CD4-positive, alpha-beta T cell (primary cell): ENCODE measurements at regions not wholly inside any gene's neighbourhood (a gene's known extent, or its start where the extent isn't known, plus 50 kb on each side); places are given as distances from the start of the nearest gene placed in this dataset.
A peak's percentile ranks its signal among the peaks of the same experiment; 100 is the strongest.

Source experiments
- ATAC-seq: fragments of 200-7000 bp; cut with Tn5 transposase; one replicate; pipeline ENCODE4 v1.10.0; 2022; ENCODE audit warnings: mild to moderate bottlenecking; ENCODE audit not compliant: poor library complexity
- CTCF ChIA-PET: fragments of 350-600 bp; sonication (Branson Sonifier 250); formaldehyde crosslinking; loops from one replicate; lab custom pipeline; 2021; ENCODE audit warnings: antibody characterized with exemption, inconsistent platforms; lab: Charles Lee
- POLR2A ChIA-PET: fragments of 350-600 bp; sonication (Branson Sonifier 250); formaldehyde crosslinking; loops from one replicate; lab custom pipeline; 2021; ENCODE audit warnings: antibody characterized with exemption, inconsistent platforms; lab: Charles Lee
- DNase-seq, 14 experiments: peaks; one replicate each; pipeline ENCODE4 v3.0.0-alpha.2; 2013 to 2020; ENCODE audit warnings: mixed read lengths in 2 of 14
- H3K27ac ChIP-seq, 2 donors: one replicate each; pipeline versions ENCODE4 v1.5.1 to v1.7.0; 2013; ENCODE audit warnings: low read length in 2 of 2, low read depth in 1 of 2, mild to moderate bottlenecking in 1 of 2
- H3K27me3 ChIP-seq, 2 experiments: 1 replicate in 1 of 2; 2 replicates in 1 of 2; pipeline versions ENCODE4 v1.6.1 to v1.7.0; 2013; ENCODE audit warnings: low read length in 2 of 2, control low read depth in 1 of 2, mild to moderate bottlenecking in 1 of 2, moderate library complexity in 1 of 2; ENCODE audit not compliant: insufficient read depth in 2 of 2, control insufficient read depth in 1 of 2
- H3K36me3 ChIP-seq: one replicate; pipeline ENCODE4 v1.6.1; 2013; ENCODE audit warnings: low read length, control low read depth; ENCODE audit not compliant: insufficient read depth
- H3K4me1 ChIP-seq: one replicate; pipeline ENCODE4 v1.6.1; 2013; ENCODE audit warnings: low read length, control low read depth; ENCODE audit not compliant: insufficient read depth
- H3K4me3 ChIP-seq: one replicate; pipeline ENCODE4 v1.5.1; 2013; ENCODE audit warnings: mild to moderate bottlenecking, low read length, moderate library complexity
- H3K9me3 ChIP-seq, 2 experiments: 1 replicate in 1 of 2; 2 replicates in 1 of 2; pipeline versions ENCODE4 v1.6.1 to v1.7.0; 2013; ENCODE audit warnings: low read length in 2 of 2, mild to moderate bottlenecking in 2 of 2, control low read depth in 1 of 2, moderate library complexity in 1 of 2; ENCODE audit not compliant: control insufficient read depth in 1 of 2, insufficient read depth in 1 of 2
- H3K27ac Mint-ChIP-seq: one replicate; pipeline ENCODE4 v1.8.0; 2020; ENCODE audit warnings: mixed read lengths
- H3K27me3 Mint-ChIP-seq: one replicate; pipeline ENCODE4 v1.8.0; 2021; ENCODE audit warnings: mixed read lengths
- H3K36me3 Mint-ChIP-seq: one replicate; pipeline ENCODE4 v1.8.0; 2021; ENCODE audit warnings: low read depth, mixed read lengths
- H3K4me1 Mint-ChIP-seq: one replicate; pipeline ENCODE4 v1.8.0; 2021; ENCODE audit warnings: low read depth, mixed read lengths
- H3K4me3 Mint-ChIP-seq: one replicate; pipeline ENCODE4 v1.8.0; 2020; ENCODE audit warnings: mild to moderate bottlenecking, mixed read lengths
- H3K9me3 Mint-ChIP-seq: one replicate; pipeline ENCODE4 v1.8.0; 2020; ENCODE audit warnings: mixed read lengths
- CTCF ChIP-seq: fragments of 200-600 bp; IDR thresholded peaks from one replicate; pipeline ENCODE4 v1.8.0; 2022; ENCODE audit warnings: antibody characterized with exemption, mild to moderate bottlenecking
- intact Hi-C, 2 experiments: fragments of 100-400 bp; cut with DNase I in 1 of 2; cut with micrococcal nuclease in 1 of 2; formaldehyde crosslinking; loops; one replicate each; pipeline versions ENCODE4 v1.15.1 to v1.9.0; 2023 to 2025; cut with DNase I, micrococcal nuclease

DNA sequence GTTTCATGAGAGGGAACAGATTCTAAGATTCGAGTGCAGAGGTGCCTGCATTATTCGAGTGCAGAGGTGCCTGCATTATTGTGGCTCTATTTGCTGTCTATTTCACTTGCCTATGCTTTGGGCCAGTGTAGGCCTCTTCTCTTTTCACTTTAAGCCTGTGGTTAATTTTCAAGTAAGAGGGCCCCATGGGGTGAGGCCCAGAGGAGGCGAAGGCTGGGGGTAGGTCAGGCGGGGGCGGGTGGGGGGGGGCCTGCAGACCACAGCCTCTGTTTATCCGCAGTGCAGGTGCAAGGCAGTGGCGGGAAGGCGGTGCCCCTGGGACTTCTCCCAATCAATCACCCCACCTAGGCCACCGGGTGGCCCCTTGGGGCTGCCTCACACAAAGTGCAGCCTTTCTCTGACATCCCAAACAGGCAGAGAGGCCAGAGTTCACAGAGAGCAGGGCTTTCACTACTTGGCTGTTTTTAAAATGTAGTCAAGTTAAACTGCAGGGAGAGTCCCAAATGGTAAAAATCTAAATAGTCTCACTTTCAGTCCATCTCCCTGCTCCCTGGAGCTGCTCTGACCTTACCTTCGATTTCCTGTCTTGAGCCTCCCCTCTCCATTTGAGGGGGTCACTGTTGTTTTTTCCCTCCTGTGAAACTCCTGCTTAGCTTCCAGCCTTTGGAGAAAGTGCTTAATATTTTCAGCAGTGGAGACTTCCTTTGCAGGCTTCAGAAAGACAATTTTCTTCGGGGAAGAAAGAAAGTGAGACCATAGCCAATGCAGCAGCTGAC, 249.0 kb downstream of the DLEU7 start:
- Mint-ChIP-seq H3K36me3 (no peaks in the 10 kb centered on the region), H3K9me3 (no peaks in the 10 kb centered on the region), H3K27ac (peak overlapping the region; percentile 75), H3K4me1 (peaks cover 46% of the 10 kb centered on the region), H3K27me3 (no peaks in the 10 kb centered on the region), H3K4me3 (peak overlapping the region; percentile 5)
- ChIA-PET POLR2A (no interaction called here), CTCF (no interaction called here)
- ATAC-seq (peak; percentile 21), DNase-seq (peak in 5 of 14 experiments; percentile 3 to 27 (median 8))
- TF ChIP-seq CTCF: no peak
- Histone ChIP-seq H3K4me1 (peaks cover 14% of the 10 kb centered on the region), H3K36me3 (no peaks in the 10 kb centered on the region), H3K27me3 (no peaks in the 10 kb centered on the region), H3K9me3 (no peaks in the 10 kb centered on the region), H3K27ac (peak overlapping the region in 1 of 2 donors; percentile 14), H3K4me3 (no peak overlapping the region)
- intact Hi-C loops: no loop called here

DNA sequence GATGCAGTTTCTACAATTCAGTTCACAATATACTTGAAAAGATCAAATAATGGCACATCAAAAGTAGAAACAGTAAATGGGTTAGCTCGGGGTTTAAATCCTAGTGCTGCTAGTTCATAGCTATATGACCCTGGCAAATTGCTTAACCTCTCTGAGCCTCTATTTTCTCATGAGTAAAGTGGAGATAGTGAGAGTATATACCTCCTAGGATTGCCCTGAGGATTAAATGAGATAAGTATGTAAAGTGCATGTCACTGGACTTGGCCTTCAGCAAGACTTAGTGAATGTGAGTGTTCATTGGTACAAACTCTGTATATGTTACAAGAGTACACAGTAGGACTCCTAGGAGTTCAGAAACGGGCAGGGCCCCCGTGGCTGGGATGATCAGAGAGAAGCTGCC, 248.3 kb downstream of the DLEU7 start:
- H3K4me1 ChIP-seq: peaks cover 14% of the 10 kb centered on the region
- no peak for DNase-seq
- ATAC-seq: no peak
- TF ChIP-seq CTCF: no peak
- CTCF ChIA-PET: no interaction called here
- Mint-ChIP-seq H3K27me3 (no peaks in the 10 kb centered on the region), H3K36me3 (no peaks in the 10 kb centered on the region), H3K27ac (peak overlapping the region; percentile 75), H3K4me1 (peaks cover 46% of the 10 kb centered on the region), H3K9me3 (no peaks in the 10 kb centered on the region), H3K4me3 (peak overlapping the region; percentile 5)
- POLR2A ChIA-PET: no interaction called here
- H3K27ac ChIP-seq: no peak overlapping the region
- intact Hi-C loops: no loop called here
- H3K27me3 ChIP-seq: no peaks in the 10 kb centered on the region
- H3K36me3 ChIP-seq: no peaks in the 10 kb centered on the region
- H3K4me3 ChIP-seq: no peak overlapping the region
- no peaks in the 10 kb centered on the region for H3K9me3 ChIP-seq

- H3K27ac ChIP-seq: no peak overlapping the region
- H3K27ac Mint-ChIP-seq: no peak overlapping the region
- intact Hi-C loops: no loop called here
These were observed 247.3 kb downstream of the DLEU7 start for GRCh38 chr13:50596156-50596555.

More at GRCh38 chr13:50596156-50596555, 247.3 kb downstream of the DLEU7 start:
- no peaks in the 10 kb centered on the region for H3K36me3 ChIP-seq
- DNase-seq (no peak), ATAC-seq (no peak)
- no peak overlapping the region for H3K4me3 Mint-ChIP-seq
- ChIA-PET CTCF (no interaction called here), POLR2A (interaction anchor here (0.6 kb wide), 1 partner anchor 1560 kb away, joined by 3 read pairs; no protein-coding TSS in a partner anchor)
- H3K9me3 ChIP-seq: no peaks in the 10 kb centered on the region
- TF ChIP-seq CTCF: no peak
- H3K36me3 Mint-ChIP-seq: no peaks in the 10 kb centered on the region
- no peaks in the 10 kb centered on the region for H3K9me3 Mint-ChIP-seq
- no peaks in the 10 kb centered on the region for H3K27me3 ChIP-seq
- H3K4me1 Mint-ChIP-seq: peaks cover 46% of the 10 kb centered on the region
- peaks cover 14% of the 10 kb centered on the region for H3K4me1 ChIP-seq
- no peak overlapping the region for H3K4me3 ChIP-seq
- H3K27me3 Mint-ChIP-seq: no peaks in the 10 kb centered on the region
